ENCODE measurements at regions not wholly inside any gene's neighbourhood (a gene's known extent, or its start where the extent isn't known, plus 50 kb on each side); places are given as distances from the start of the nearest gene placed in this dataset.

DNA sequence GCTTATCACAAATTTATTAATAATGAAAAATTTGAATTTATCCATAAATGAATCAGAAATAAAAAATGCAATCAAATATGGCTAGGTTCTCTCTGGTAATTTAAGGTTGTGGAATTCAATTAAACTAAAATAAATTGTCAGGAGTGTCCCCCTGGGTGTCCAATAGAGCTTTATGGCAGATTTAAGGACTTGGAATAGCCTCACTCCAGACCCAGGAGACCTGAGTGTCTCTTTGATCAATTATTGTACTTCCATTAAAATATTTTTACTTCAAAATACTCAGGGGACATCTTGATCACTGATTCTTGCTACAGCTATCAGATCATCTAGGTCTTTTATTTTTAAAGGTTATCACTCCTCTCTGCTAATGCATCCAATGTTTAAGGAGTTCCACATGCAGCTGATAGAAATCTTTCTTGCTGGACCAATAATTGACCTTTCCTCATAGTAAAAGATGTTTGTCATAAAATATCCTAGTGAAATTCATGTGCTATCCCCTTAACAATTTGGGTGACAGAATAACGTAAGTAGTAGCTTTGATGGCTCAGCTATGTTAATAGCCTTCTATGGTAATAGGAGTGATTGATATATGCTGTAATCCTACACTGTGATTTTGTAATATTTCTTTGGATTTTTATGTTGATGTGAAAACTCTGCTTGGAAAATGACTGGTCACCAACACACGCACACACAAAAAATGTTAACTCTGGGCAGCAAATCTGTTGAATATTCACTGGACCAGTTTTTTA is 395.3 kb downstream of the NYAP2 start:
- TF ChIP-seq, protein P1, sequence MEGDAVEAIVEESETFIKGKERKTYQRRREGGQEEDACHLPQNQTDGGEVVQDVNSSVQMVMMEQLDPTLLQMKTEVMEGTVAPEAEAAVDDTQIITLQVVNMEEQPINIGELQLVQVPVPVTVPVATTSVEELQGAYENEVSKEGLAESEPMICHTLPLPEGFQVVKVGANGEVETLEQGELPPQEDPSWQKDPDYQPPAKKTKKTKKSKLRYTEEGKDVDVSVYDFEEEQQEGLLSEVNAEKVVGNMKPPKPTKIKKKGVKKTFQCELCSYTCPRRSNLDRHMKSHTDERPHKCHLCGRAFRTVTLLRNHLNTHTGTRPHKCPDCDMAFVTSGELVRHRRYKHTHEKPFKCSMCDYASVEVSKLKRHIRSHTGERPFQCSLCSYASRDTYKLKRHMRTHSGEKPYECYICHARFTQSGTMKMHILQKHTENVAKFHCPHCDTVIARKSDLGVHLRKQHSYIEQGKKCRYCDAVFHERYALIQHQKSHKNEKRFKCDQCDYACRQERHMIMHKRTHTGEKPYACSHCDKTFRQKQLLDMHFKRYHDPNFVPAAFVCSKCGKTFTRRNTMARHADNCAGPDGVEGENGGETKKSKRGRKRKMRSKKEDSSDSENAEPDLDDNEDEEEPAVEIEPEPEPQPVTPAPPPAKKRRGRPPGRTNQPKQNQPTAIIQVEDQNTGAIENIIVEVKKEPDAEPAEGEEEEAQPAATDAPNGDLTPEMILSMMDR (IDR thresholded peaks at IDR 0.05) = no peak
- TF ChIP-seq POLR2A (IDR thresholded peaks at IDR 0.05) (no peak), EP300 (IDR thresholded peaks at IDR 0.05) (no peak), POLR2AphosphoS5 (IDR thresholded peaks at IDR 0.05) (no peak)
